ENCODE measurements at regions not wholly inside any gene's neighbourhood (a gene's known extent, or its start where the extent isn't known, plus 50 kb on each side); places are given as distances from the start of the nearest gene placed in this dataset.

DNA sequence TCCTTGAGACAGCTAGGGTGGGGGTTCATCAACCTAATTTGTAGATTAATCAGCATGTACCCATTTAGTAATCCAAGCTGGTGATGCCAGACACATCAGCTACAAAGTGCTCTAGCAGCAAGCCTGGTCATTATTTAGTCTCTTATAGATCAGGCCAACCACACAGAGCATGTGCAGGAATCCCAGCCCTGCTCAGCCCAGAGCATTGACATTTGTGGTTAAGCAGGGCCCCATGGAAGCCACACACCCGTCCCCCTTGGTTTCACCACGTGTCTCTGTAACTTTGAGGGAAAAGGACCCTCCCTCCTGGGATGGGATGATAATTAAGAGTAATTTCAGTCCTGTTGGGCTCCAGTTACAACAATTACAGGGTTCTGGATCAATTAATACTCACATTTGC is 268.8 kb upstream of the RPL38 start (continued):
- TF ChIP-seq, protein P1, sequence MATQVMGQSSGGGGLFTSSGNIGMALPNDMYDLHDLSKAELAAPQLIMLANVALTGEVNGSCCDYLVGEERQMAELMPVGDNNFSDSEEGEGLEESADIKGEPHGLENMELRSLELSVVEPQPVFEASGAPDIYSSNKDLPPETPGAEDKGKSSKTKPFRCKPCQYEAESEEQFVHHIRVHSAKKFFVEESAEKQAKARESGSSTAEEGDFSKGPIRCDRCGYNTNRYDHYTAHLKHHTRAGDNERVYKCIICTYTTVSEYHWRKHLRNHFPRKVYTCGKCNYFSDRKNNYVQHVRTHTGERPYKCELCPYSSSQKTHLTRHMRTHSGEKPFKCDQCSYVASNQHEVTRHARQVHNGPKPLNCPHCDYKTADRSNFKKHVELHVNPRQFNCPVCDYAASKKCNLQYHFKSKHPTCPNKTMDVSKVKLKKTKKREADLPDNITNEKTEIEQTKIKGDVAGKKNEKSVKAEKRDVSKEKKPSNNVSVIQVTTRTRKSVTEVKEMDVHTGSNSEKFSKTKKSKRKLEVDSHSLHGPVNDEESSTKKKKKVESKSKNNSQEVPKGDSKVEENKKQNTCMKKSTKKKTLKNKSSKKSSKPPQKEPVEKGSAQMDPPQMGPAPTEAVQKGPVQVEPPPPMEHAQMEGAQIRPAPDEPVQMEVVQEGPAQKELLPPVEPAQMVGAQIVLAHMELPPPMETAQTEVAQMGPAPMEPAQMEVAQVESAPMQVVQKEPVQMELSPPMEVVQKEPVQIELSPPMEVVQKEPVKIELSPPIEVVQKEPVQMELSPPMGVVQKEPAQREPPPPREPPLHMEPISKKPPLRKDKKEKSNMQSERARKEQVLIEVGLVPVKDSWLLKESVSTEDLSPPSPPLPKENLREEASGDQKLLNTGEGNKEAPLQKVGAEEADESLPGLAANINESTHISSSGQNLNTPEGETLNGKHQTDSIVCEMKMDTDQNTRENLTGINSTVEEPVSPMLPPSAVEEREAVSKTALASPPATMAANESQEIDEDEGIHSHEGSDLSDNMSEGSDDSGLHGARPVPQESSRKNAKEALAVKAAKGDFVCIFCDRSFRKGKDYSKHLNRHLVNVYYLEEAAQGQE (IDR thresholded peaks at IDR 0.05; ENCODE audit: low read depth), result no peak
- TF ChIP-seq, protein P2, sequence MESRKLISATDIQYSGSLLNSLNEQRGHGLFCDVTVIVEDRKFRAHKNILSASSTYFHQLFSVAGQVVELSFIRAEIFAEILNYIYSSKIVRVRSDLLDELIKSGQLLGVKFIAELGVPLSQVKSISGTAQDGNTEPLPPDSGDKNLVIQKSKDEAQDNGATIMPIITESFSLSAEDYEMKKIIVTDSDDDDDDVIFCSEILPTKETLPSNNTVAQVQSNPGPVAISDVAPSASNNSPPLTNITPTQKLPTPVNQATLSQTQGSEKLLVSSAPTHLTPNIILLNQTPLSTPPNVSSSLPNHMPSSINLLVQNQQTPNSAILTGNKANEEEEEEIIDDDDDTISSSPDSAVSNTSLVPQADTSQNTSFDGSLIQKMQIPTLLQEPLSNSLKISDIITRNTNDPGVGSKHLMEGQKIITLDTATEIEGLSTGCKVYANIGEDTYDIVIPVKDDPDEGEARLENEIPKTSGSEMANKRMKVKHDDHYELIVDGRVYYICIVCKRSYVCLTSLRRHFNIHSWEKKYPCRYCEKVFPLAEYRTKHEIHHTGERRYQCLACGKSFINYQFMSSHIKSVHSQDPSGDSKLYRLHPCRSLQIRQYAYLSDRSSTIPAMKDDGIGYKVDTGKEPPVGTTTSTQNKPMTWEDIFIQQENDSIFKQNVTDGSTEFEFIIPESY (IDR thresholded peaks at IDR 0.05; ENCODE audit: extremely low read depth, insufficient replicate concordance, low read length), result no peak
- no peak for TF ChIP-seq SIN3A (IDR thresholded peaks at IDR 0.05; ENCODE audit: low read depth)

DNA sequence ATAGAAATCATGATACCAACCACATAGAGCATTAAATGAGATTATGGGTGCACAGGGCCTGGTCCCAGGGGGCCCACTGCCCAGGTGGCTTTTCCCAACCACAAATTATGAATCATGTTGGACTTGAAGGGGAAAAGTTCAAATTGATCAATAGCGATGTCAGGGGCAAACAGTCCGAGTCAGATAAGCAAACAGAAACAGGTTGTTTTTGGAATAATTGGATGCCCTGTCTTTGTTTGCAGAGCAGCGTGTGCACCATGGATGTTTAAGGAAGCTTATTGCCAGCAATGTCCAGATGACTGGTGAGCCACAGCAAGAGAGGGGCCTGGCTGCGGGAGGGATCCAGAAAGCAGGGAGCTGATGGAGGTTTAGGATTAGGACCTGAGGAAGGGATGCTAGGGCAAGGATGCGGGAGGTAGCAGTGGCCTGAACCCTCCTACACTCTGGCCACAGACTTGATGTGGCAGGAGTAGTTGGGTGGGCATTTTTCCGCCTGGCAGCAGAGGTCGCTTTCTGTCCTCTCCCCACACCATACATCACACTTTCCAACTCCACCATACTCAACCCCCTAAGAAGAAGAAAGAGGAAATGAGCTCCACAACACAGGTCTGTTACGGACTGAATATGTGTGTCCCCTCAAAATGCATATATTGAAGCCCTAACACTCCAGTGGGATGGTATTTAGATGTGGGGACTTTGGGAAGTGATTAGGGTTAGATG is 266.4 kb upstream of the RPL38 start:
- BruUV-seq (replicated peaks), result no TSS peak
- no peaks in the 10 kb centered on the region for H3K79me2 ChIP-seq (ENCODE audit: insufficient read depth, low read length)
- H3K9ac ChIP-seq (ENCODE audit: low read length), result no peak overlapping the region
- no peak overlapping the region for H3K27ac ChIP-seq (ENCODE audit: low read depth, low read length)
- DNase-seq (ENCODE audit: low read depth, low spot score) (no peak), ATAC-seq (no peak)
- ChIA-PET CTCF (no interaction called here), RAD21 (ENCODE audit: low non-redundant PET in 1 of 2, low total read pairs in 2 of 2, uncharacterized antibody in 2 of 2, unreplicated experiment in 2 of 2) (no interaction called here), POLR2A (no interaction called here)
- H3K4me1 ChIP-seq (ENCODE audit: control insufficient read depth in 1 of 2, insufficient read depth in 2 of 2, low read length in 2 of 2), result no peaks in the 10 kb centered on the region
- H2AFZ ChIP-seq (ENCODE audit: low read depth, low read length, poor library complexity, severe bottlenecking), result no peak overlapping the region
- H3K9me2 ChIP-seq (ENCODE audit: insufficient read depth), result no peaks in the 10 kb centered on the region
- H3K27me3 ChIP-seq (ENCODE audit: insufficient read depth, low read length), result peaks cover 25% of the 10 kb centered on the region
- H3K4me2 ChIP-seq (ENCODE audit: low read length), result no peak overlapping the region
- TF ChIP-seq RAD21 (IDR thresholded peaks at IDR 0.05; ENCODE audit: low read depth) (no peak), CBX3 (IDR thresholded peaks at IDR 0.05; ENCODE audit: low read depth) (no peak), EZH2phosphoT487 (IDR thresholded peaks at IDR 0.05; ENCODE audit: borderline replicate concordance) (no peak), SIN3A (IDR thresholded peaks at IDR 0.05; ENCODE audit: low read depth) (no peak)
- intact Hi-C loops (cut with micrococcal nuclease), result no loop called here
- no peaks in the 10 kb centered on the region for H3K9me3 ChIP-seq (ENCODE audit: control insufficient read depth in 1 of 2, insufficient read depth in 1 of 2, low read depth in 1 of 2, low read length in 2 of 2)
- H3K36me3 ChIP-seq (ENCODE audit: control insufficient read depth in 1 of 2, insufficient read depth in 2 of 2, low read length in 2 of 2), result no peaks in the 10 kb centered on the region
- H4K20me1 ChIP-seq (ENCODE audit: insufficient read depth), result no peaks in the 10 kb centered on the region
- no peak overlapping the region for H3K4me3 ChIP-seq (replicated peaks in 1 of 2; ENCODE audit: low read depth in 1 of 2, low read length in 2 of 2)

Measured in HCT116 (cell line).